ENCODE measurements at regions not wholly inside any gene's neighbourhood (a gene's known extent, or its start where the extent isn't known, plus 50 kb on each side); places are given as distances from the start of the nearest gene placed in this dataset.

DNA sequence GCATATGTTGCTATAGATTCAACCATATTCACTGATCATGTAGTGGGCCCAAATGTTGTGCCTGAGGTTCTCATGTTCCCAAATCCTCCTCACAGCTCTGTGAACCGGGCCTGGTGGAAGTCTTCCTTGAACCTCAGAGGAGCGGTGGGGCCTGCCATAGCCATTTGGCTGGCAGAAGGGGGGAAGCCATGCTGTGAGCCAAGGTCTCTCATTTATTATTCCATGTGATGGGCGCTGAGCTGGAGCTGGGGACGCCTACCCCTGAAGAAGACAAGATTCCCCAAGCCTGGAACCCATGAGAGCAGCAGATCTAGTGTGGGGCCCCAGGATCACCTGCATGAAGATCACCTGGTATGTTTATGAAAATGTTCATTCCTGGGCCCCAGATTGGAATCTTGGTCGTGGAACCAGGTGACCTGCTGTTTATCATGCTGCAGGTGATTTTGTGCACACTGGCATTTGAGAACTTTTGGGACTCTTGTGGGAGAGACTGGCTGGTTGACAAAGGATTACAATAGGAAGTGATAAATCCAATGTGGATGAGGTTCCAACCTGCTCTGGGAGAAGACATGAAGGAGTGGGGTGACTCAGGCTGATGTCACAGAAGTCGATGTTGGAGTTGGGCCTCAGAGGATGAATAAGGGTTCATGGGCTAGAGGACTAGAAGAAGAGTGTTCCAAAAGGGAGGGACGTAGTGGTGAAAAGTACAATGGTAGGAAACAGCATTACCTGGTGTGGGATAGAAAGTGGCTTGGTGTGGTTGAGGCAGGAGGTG is 102.1 kb downstream of the ASB7 start:
- TF ChIP-seq, protein P1, sequence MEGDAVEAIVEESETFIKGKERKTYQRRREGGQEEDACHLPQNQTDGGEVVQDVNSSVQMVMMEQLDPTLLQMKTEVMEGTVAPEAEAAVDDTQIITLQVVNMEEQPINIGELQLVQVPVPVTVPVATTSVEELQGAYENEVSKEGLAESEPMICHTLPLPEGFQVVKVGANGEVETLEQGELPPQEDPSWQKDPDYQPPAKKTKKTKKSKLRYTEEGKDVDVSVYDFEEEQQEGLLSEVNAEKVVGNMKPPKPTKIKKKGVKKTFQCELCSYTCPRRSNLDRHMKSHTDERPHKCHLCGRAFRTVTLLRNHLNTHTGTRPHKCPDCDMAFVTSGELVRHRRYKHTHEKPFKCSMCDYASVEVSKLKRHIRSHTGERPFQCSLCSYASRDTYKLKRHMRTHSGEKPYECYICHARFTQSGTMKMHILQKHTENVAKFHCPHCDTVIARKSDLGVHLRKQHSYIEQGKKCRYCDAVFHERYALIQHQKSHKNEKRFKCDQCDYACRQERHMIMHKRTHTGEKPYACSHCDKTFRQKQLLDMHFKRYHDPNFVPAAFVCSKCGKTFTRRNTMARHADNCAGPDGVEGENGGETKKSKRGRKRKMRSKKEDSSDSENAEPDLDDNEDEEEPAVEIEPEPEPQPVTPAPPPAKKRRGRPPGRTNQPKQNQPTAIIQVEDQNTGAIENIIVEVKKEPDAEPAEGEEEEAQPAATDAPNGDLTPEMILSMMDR (IDR thresholded peaks at IDR 0.05) = no peak
- no peak for TF ChIP-seq POLR2A (IDR thresholded peaks at IDR 0.05)
